Mesenchymal stem cell (in vitro differentiated cells and primary cell): ENCODE measurements at regions not wholly inside any gene's neighbourhood (a gene's known extent, or its start where the extent isn't known, plus 50 kb on each side); places are given as distances from the start of the nearest gene placed in this dataset.
A peak's percentile ranks its signal among the peaks of the same experiment; 100 is the strongest.

Experiments
- DNase-seq: peaks from one replicate; pipeline ENCODE4 v3.0.0-alpha.2; 2013
- H2AFZ ChIP-seq: one replicate; pipeline ENCODE4 v1.6.1; 2013; ENCODE audit warnings: low read depth, mild to moderate bottlenecking, control low read depth, inconsistent platforms, low read length, moderate library complexity
- H2AK5ac ChIP-seq: 2 replicates; pipeline ENCODE4 v1.6.1; 2013; ENCODE audit warnings: low read length, moderate library complexity, mild to moderate bottlenecking, inconsistent platforms; ENCODE audit not compliant: severe bottlenecking
- H2BK120ac ChIP-seq: one replicate; pipeline ENCODE4 v1.6.1; 2013; ENCODE audit warnings: low read depth, mild to moderate bottlenecking, inconsistent platforms, low read length, moderate library complexity
- H2BK12ac ChIP-seq, 2 experiments: one replicate each; pipeline ENCODE4 v1.6.1; 2013; ENCODE audit warnings: inconsistent platforms in 2 of 2, low read length in 2 of 2, mild to moderate bottlenecking in 2 of 2, moderate library complexity in 2 of 2, control low read depth in 1 of 2
- H2BK15ac ChIP-seq: one replicate; pipeline ENCODE4 v1.6.1; 2013; ENCODE audit warnings: mild to moderate bottlenecking, low read depth, inconsistent platforms; ENCODE audit not compliant: poor library complexity, severe bottlenecking
- H2BK5ac ChIP-seq: 2 replicates; pipeline ENCODE4 v1.6.1; 2013; ENCODE audit warnings: low read depth, mild to moderate bottlenecking, low read length, control low read depth, inconsistent platforms; ENCODE audit not compliant: poor library complexity, severe bottlenecking
- H3K14ac ChIP-seq, 2 experiments: one replicate each; pipeline ENCODE4 v1.6.1; 2013; ENCODE audit warnings: inconsistent platforms in 2 of 2, low read length in 2 of 2, control low read depth in 1 of 2, mild to moderate bottlenecking in 1 of 2, moderate library complexity in 1 of 2
- H3K18ac ChIP-seq, 2 experiments: one replicate each; pipeline ENCODE4 v1.6.1; 2013; ENCODE audit warnings: inconsistent platforms in 2 of 2, low read length in 2 of 2, control low read depth in 1 of 2, low read depth in 1 of 2, mild to moderate bottlenecking in 1 of 2
- H3K23ac ChIP-seq, 2 experiments: one replicate each; pipeline ENCODE4 v1.6.1; 2013; ENCODE audit warnings: inconsistent platforms in 2 of 2, low read length in 2 of 2, mild to moderate bottlenecking in 2 of 2, moderate library complexity in 2 of 2, control low read depth in 1 of 2
- H3K27ac ChIP-seq: 2 replicates; pipeline ENCODE4 v1.5.1; 2013; ENCODE audit warnings: mild to moderate bottlenecking, moderate library complexity, low read length, control low read depth, inconsistent platforms; ENCODE audit not compliant: poor library complexity, severe bottlenecking
- H3K27me3 ChIP-seq, 2 experiments: 2 replicates each; pipeline versions ENCODE4 v1.6.1 to v1.7.0; 2013; ENCODE audit warnings: low read length in 2 of 2, mild to moderate bottlenecking in 2 of 2, moderate library complexity in 2 of 2, control low read depth in 1 of 2, inconsistent platforms in 1 of 2; ENCODE audit not compliant: control insufficient read depth in 1 of 2, insufficient read depth in 1 of 2
- H3K36me3 ChIP-seq, 2 experiments: 2 replicates each; pipeline versions ENCODE4 v1.6.1 to v1.7.0; 2013; ENCODE audit warnings: low read length in 2 of 2, control low read depth in 1 of 2, inconsistent platforms in 1 of 2, low read depth in 1 of 2, mild to moderate bottlenecking in 1 of 2; ENCODE audit not compliant: insufficient read depth in 2 of 2, control insufficient read depth in 1 of 2
- H3K4ac ChIP-seq, 2 experiments: one replicate each; pipeline ENCODE4 v1.6.1; 2013; ENCODE audit warnings: inconsistent platforms in 2 of 2, low read length in 2 of 2, mild to moderate bottlenecking in 2 of 2, moderate library complexity in 2 of 2, control low read depth in 1 of 2, low read depth in 1 of 2
- H3K4me1 ChIP-seq: 2 replicates; pipeline ENCODE4 v1.6.1; 2013; ENCODE audit warnings: low read depth, low read length, control low read depth; ENCODE audit not compliant: control insufficient read depth, insufficient read depth
- H3K4me2 ChIP-seq: 2 replicates; pipeline ENCODE4 v1.6.1; 2013; ENCODE audit warnings: low read length, mild to moderate bottlenecking, inconsistent platforms; ENCODE audit not compliant: poor library complexity, severe bottlenecking
- H3K4me3 ChIP-seq, 2 experiments: 2 replicates each; pipeline versions ENCODE4 v1.5.1 to v1.7.0; 2013; ENCODE audit warnings: low read length in 2 of 2, mild to moderate bottlenecking in 2 of 2, control low read depth in 1 of 2, low read depth in 1 of 2; ENCODE audit not compliant: insufficient read depth in 1 of 2
- H3K79me1 ChIP-seq: replicated peaks from 2 replicates; pipeline ENCODE4 v1.6.1; 2013; ENCODE audit warnings: mild to moderate bottlenecking, control low read depth, low read length, inconsistent platforms; ENCODE audit not compliant: poor library complexity, severe bottlenecking
- H3K9ac ChIP-seq: 2 replicates; pipeline ENCODE4 v1.7.0; 2013; ENCODE audit warnings: mild to moderate bottlenecking, low read length, moderate library complexity
- H3K9me3 ChIP-seq: 2 replicates; pipeline ENCODE4 v1.7.0; 2013; ENCODE audit warnings: mild to moderate bottlenecking, low read length; ENCODE audit not compliant: control insufficient read depth
- H4K8ac ChIP-seq: one replicate; pipeline ENCODE4 v1.6.1; 2013; ENCODE audit warnings: inconsistent platforms, mild to moderate bottlenecking, low read length, moderate library complexity
- H4K91ac ChIP-seq: one replicate; pipeline ENCODE4 v1.6.1; 2013; ENCODE audit warnings: mild to moderate bottlenecking, low read length, inconsistent platforms
- WGBS: methylation state at CpG from one replicate; pipeline ENCODE4 v1.1.7; 2013; ENCODE audit warnings: mixed read lengths; 5-methylcytosine and 5-hydroxymethylcytosine counted together

- Histone ChIP-seq H2BK120ac (no peak overlapping the region), H2AK5ac (no peak overlapping the region), H3K36me3 (no peaks in the 10 kb centered on the region), H2BK15ac (no peak overlapping the region), H2BK12ac (no peak overlapping the region), H3K23ac (no peak overlapping the region), H3K14ac (no peak overlapping the region), H3K4me1 (no peaks in the 10 kb centered on the region), H4K8ac (no peak overlapping the region), H2AFZ (no peak overlapping the region), H3K9ac (no peak overlapping the region), H2BK5ac (no peak overlapping the region), H3K4me3 (no peak overlapping the region), H3K4me2 (no peak overlapping the region), H3K4ac (no peak overlapping the region), H3K18ac (no peak overlapping the region), H3K27ac (no peak overlapping the region), H3K79me1 (no peaks in the 10 kb centered on the region), H3K27me3 (no peaks in the 10 kb centered on the region), H3K9me3 (peaks cover 21% of the 10 kb centered on the region), H4K91ac (no peak overlapping the region)
- no peak for DNase-seq
- 93% methylated on average over 13 of the region's 13 CpGs for WGBS
Observed at GRCh38 chr6:67201563-67201962, 1433.5 kb upstream of the ADGRB3 start.

GRCh38 chr6:67200626-67201403 lies 1434.3 kb upstream of the ADGRB3 start:
- no peak overlapping the region for H3K4me2 ChIP-seq
- H3K79me1 ChIP-seq = no peaks in the 10 kb centered on the region
- H4K91ac ChIP-seq = peak overlapping the region; percentile 66
- H3K18ac ChIP-seq = no peak overlapping the region
- 65% methylated on average over 4 of the region's 7 CpGs for WGBS
- H3K14ac ChIP-seq = no peak overlapping the region
- no peak overlapping the region for H2AFZ ChIP-seq
- peaks cover 22% of the 10 kb centered on the region for H3K9me3 ChIP-seq
- no peaks in the 10 kb centered on the region for H3K27me3 ChIP-seq
- H2BK120ac ChIP-seq = no peak overlapping the region
- no peak overlapping the region for H2BK5ac ChIP-seq
- peak overlapping the region in 1 of 2 experiments; percentile 8 for H3K4me3 ChIP-seq
- no peak for DNase-seq
- H2BK15ac ChIP-seq = no peak overlapping the region
- no peak overlapping the region for H2AK5ac ChIP-seq
- no peak overlapping the region for H3K4ac ChIP-seq
- H3K9ac ChIP-seq = no peak overlapping the region
- H3K27ac ChIP-seq = no peak overlapping the region
- H3K4me1 ChIP-seq = no peaks in the 10 kb centered on the region
- no peaks in the 10 kb centered on the region for H3K36me3 ChIP-seq
- H4K8ac ChIP-seq = peak overlapping the region; percentile 63
- H2BK12ac ChIP-seq = no peak overlapping the region
- H3K23ac ChIP-seq = no peak overlapping the region

- H4K91ac ChIP-seq = no peak overlapping the region
- no peak overlapping the region for H3K4me3 ChIP-seq
- no peak overlapping the region for H3K9ac ChIP-seq
- no peak for DNase-seq
- H2AFZ ChIP-seq = no peak overlapping the region
- H3K4me2 ChIP-seq = no peak overlapping the region
- no peak overlapping the region for H2AK5ac ChIP-seq
- no peak overlapping the region for H2BK5ac ChIP-seq
- no peak overlapping the region for H3K4ac ChIP-seq
- no peaks in the 10 kb centered on the region for H3K27me3 ChIP-seq
- no peaks in the 10 kb centered on the region for H3K79me1 ChIP-seq
- H3K27ac ChIP-seq = no peak overlapping the region
- H4K8ac ChIP-seq = no peak overlapping the region
- H3K18ac ChIP-seq = no peak overlapping the region
- H3K9me3 ChIP-seq = peaks cover 14% of the 10 kb centered on the region
- H3K14ac ChIP-seq = no peak overlapping the region
- no peak overlapping the region for H2BK120ac ChIP-seq
- H2BK15ac ChIP-seq = no peak overlapping the region
- no peak overlapping the region for H3K23ac ChIP-seq
- H2BK12ac ChIP-seq = no peak overlapping the region
- no peaks in the 10 kb centered on the region for H3K4me1 ChIP-seq
- no peaks in the 10 kb centered on the region for H3K36me3 ChIP-seq
- 81% methylated on average over 5 of the region's 6 CpGs for WGBS
Observed at GRCh38 chr6:67199425-67199824, 1435.7 kb upstream of the ADGRB3 start.

- Histone ChIP-seq H3K14ac (no peak overlapping the region), H3K9me3 (peaks cover 32% of the 10 kb centered on the region), H2AFZ (no peak overlapping the region), H3K4me3 (no peak overlapping the region), H2BK15ac (no peak overlapping the region), H2BK5ac (no peak overlapping the region), H3K36me3 (no peaks in the 10 kb centered on the region), H3K18ac (no peak overlapping the region), H4K91ac (no peak overlapping the region), H2AK5ac (no peak overlapping the region), H3K79me1 (no peaks in the 10 kb centered on the region), H3K27ac (no peak overlapping the region), H2BK12ac (no peak overlapping the region), H3K4me2 (no peak overlapping the region), H3K9ac (no peak overlapping the region), H3K27me3 (no peaks in the 10 kb centered on the region), H4K8ac (no peak overlapping the region), H3K23ac (no peak overlapping the region), H3K4me1 (no peaks in the 10 kb centered on the region), H2BK120ac (no peak overlapping the region), H3K4ac (no peak overlapping the region)
- no peak for DNase-seq
Observed at GRCh38 chr6:67190733-67191132, 1444.3 kb upstream of the ADGRB3 start.
